ENCODE measurements at regions not wholly inside any gene's neighbourhood (a gene's known extent, or its start where the extent isn't known, plus 50 kb on each side); places are given as distances from the start of the nearest gene placed in this dataset.

DNA sequence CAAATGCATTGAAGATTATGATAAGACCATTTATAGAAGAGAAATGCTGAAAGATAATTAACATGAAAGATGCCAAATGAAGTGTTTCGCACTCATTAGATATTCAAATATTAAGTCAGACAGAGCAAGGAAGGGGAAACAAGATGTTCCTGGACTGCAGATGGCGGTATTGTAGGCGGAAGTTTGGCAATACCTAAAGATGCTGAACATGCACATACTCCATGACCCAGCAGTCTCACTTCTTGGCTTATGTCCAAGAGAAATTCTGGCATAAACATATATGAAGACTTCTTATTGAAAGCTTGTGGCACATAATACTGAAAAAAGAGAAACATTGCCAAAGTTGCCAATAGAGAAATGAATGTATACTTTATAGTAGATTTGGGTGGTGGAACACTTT, 325.4 kb upstream of the SEMA3C start:
- intact Hi-C loops (cut with DNase I) = no loop called here
- H3K27ac ChIP-seq = no peak overlapping the region
- TF ChIP-seq POLR2AphosphoS5 (IDR thresholded peaks at IDR 0.05; ENCODE audit: insufficient read depth in 1 of 2, low read depth in 1 of 2) (no peak), POLR2A (IDR thresholded peaks at IDR 0.05) (no peak)
- TF ChIP-seq, protein P1, sequence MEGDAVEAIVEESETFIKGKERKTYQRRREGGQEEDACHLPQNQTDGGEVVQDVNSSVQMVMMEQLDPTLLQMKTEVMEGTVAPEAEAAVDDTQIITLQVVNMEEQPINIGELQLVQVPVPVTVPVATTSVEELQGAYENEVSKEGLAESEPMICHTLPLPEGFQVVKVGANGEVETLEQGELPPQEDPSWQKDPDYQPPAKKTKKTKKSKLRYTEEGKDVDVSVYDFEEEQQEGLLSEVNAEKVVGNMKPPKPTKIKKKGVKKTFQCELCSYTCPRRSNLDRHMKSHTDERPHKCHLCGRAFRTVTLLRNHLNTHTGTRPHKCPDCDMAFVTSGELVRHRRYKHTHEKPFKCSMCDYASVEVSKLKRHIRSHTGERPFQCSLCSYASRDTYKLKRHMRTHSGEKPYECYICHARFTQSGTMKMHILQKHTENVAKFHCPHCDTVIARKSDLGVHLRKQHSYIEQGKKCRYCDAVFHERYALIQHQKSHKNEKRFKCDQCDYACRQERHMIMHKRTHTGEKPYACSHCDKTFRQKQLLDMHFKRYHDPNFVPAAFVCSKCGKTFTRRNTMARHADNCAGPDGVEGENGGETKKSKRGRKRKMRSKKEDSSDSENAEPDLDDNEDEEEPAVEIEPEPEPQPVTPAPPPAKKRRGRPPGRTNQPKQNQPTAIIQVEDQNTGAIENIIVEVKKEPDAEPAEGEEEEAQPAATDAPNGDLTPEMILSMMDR (IDR thresholded peaks at IDR 0.05) = no peak
- H3K4me1 ChIP-seq = no peaks in the 10 kb centered on the region
- H3K36me3 ChIP-seq = no peaks in the 10 kb centered on the region
- no peak overlapping the region for H3K4me3 ChIP-seq
- H3K9me3 ChIP-seq = no peaks in the 10 kb centered on the region
- H3K27me3 ChIP-seq = no peaks in the 10 kb centered on the region
- no peak for DNase-seq (ENCODE audit: extremely low spot score in 2 of 2)

DNA sequence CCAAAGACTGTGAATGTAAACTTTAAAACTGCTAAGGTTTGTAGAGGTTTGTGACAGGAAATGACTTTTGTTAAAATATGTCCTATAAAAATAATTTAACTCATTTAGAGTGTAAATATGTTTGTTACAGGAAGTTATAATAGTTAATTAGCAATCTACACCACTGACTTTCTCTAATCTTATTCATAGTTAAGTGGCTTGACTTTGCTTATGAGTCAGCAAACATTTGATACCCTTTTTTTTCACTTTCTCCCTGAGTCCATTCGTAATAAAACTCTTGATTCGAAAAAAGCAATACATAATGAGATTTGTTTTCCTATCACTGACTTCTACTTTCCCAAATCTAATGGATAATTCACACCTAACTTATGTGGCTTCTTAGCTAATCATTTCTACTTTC, 317.7 kb upstream of the SEMA3C start:
- no peak for DNase-seq (ENCODE audit: extremely low spot score in 2 of 2)
- Histone ChIP-seq H3K4me1 (peaks cover 5% of the 10 kb centered on the region), H3K27me3 (no peaks in the 10 kb centered on the region), H3K9me3 (no peaks in the 10 kb centered on the region), H3K4me3 (no peak overlapping the region), H3K36me3 (no peaks in the 10 kb centered on the region), H3K27ac (no peak overlapping the region)
- no peak for TF ChIP-seq POLR2AphosphoS5 (IDR thresholded peaks at IDR 0.05; ENCODE audit: insufficient read depth in 1 of 2, low read depth in 1 of 2)
- no peak for TF ChIP-seq POLR2A (IDR thresholded peaks at IDR 0.05)
- TF ChIP-seq, protein P1 (IDR thresholded peaks at IDR 0.05) = no peak
- intact Hi-C loops (cut with DNase I) = no loop called here

DNA sequence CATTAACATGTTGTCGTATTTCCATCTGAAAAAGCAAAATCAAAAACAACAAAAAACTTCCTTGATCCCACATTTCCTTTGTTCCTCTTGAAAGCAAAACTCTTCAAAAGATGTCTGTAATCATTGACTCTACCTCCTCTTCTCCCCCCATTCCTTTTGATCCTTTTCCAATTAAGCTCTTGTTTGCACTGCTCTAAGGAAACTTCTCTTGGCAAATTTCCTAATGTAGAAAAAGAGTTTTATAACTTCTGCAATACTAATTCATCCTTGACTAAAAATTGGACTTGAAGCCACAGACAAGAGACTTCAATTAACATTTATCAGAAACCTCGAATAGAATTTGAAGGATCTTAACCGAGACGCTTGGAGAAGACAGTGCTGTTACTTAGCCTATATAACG, 317.1 kb upstream of the SEMA3C start:
- DNase-seq (ENCODE audit: extremely low spot score in 2 of 2) = no peak
- Histone ChIP-seq H3K27ac (no peak overlapping the region), H3K9me3 (no peaks in the 10 kb centered on the region), H3K27me3 (no peaks in the 10 kb centered on the region), H3K4me1 (peaks cover 5% of the 10 kb centered on the region), H3K36me3 (no peaks in the 10 kb centered on the region), H3K4me3 (no peak overlapping the region)
- TF ChIP-seq, protein P1 (IDR thresholded peaks at IDR 0.05) = no peak
- TF ChIP-seq POLR2AphosphoS5 (IDR thresholded peaks at IDR 0.05; ENCODE audit: insufficient read depth in 1 of 2, low read depth in 1 of 2) (no peak), POLR2A (IDR thresholded peaks at IDR 0.05) (no peak)
- intact Hi-C loops (cut with DNase I) = no loop called here

DNA sequence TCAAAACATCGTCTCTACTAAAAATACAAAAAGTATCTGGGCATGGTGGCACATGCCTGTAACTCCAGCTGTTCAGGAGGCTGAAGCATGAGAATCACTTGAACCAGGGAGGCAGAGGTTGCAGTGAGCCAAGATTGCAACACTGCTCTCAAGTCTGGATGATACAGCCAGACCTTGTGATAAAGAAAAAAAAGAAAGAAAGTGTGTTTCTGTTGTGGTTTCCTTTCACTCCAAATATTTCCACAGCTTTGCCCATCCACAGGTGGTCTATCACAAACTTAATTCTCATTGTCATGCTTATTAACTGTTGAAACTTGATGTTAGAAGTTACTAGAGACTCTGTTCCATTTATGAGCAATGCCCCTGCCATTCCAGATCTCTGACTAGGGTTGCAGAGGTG, 316.0 kb upstream of the SEMA3C start:
- Histone ChIP-seq H3K4me1 (peaks cover 5% of the 10 kb centered on the region), H3K27ac (no peak overlapping the region), H3K9me3 (no peaks in the 10 kb centered on the region), H3K27me3 (no peaks in the 10 kb centered on the region), H3K4me3 (no peak overlapping the region), H3K36me3 (no peaks in the 10 kb centered on the region)
- intact Hi-C loops (cut with DNase I) = no loop called here
- no peak for DNase-seq (ENCODE audit: extremely low spot score in 2 of 2)
- no peak for TF ChIP-seq POLR2A (IDR thresholded peaks at IDR 0.05)
- TF ChIP-seq POLR2AphosphoS5 (IDR thresholded peaks at IDR 0.05; ENCODE audit: insufficient read depth in 1 of 2, low read depth in 1 of 2) = no peak
- TF ChIP-seq, protein P1 (IDR thresholded peaks at IDR 0.05) = no peak

DNA sequence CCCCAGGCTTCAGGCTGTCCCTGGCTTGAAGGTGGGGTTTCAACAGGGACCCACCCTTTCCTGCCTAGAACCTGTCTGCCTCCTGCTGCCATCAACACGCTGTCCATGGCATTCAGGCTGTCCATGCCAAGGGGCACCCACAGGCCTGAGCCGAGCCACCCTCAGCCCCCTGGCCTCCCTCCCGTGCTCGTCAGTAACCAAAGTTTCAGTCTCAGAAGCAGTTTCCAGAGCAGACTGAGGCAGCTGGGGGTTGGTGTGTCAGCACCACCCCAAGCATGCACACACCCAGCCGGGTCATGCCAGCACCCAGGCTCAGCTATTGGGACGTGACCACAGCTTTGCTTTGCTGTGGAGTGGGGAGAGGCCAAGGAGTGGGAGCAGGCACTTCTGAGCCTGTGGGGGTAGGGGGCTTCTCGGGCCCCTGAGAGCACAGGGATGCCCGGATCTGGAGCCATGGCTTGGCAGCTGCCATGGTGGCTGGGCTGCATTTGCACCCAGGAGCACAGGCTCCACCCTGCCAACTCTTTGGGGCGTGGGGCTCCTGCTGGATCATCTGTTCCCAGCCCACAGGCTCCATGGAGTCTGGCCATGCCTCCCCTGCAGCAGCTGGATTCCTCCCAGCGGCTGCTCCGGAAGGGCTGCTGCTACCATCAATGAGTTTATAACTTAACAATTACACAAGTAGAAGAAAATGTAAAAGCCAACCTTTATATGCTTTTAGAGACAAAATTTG, 314.5 kb upstream of the SEMA3C start:
- H3K27me3 ChIP-seq = no peaks in the 10 kb centered on the region
- H3K4me3 ChIP-seq = no peak overlapping the region
- intact Hi-C loops (cut with DNase I) = no loop called here
- no peak for DNase-seq (ENCODE audit: extremely low spot score in 2 of 2)
- peaks cover 5% of the 10 kb centered on the region for H3K4me1 ChIP-seq
- peak overlapping the region; percentile 30 for H3K27ac ChIP-seq
- H3K9me3 ChIP-seq = no peaks in the 10 kb centered on the region
- TF ChIP-seq POLR2AphosphoS5 (IDR thresholded peaks at IDR 0.05; ENCODE audit: insufficient read depth in 1 of 2, low read depth in 1 of 2) = no peak
- TF ChIP-seq, protein P1 (IDR thresholded peaks at IDR 0.05) = no peak
- TF ChIP-seq POLR2A (IDR thresholded peaks at IDR 0.05) = no peak
- H3K36me3 ChIP-seq = no peaks in the 10 kb centered on the region
